Activated naive CD4-positive, alpha-beta T cell treated with anti-CD3 and anti-CD28 coated beads, Interleukin-2, amount 50 U/mL, for 16 hours (primary cell): ENCODE measurements at regions not wholly inside any gene's neighbourhood (a gene's known extent, or its start where the extent isn't known, plus 50 kb on each side); places are given as distances from the start of the nearest gene placed in this dataset.

Source experiments
- DNase-seq: peaks from one replicate; pipeline ENCODE4 v3.0.0-alpha.2; 2020

GRCh38 chr5:31137676-31138075 is 55.8 kb upstream of the CDH6 start:
- DNase-seq = no peak

- DNase-seq = no peak
Measured at GRCh38 chr5:31135542-31135941, 57.9 kb upstream of the CDH6 start.

GRCh38 chr5:31133488-31133887 is 60.0 kb upstream of the CDH6 start:
- no peak for DNase-seq

GRCh38 chr5:31131381-31131891 is 62.0 kb upstream of the CDH6 start:
- DNase-seq = no peak

GRCh38 chr5:31130676-31131075 is 62.8 kb upstream of the CDH6 start:
- DNase-seq = no peak

- DNase-seq = no peak
Measured at GRCh38 chr5:31124651-31125305, 68.7 kb upstream of the CDH6 start.

- DNase-seq = no peak
Measured at GRCh38 chr5:31124026-31124425, 69.5 kb upstream of the CDH6 start.

GRCh38 chr5:31122998-31123951 is 70.2 kb upstream of the CDH6 start:
- no peak for DNase-seq

- DNase-seq = no peak
Measured at GRCh38 chr5:31121224-31121623, 72.3 kb upstream of the CDH6 start.

GRCh38 chr5:31120642-31120948 is 72.9 kb upstream of the CDH6 start:
- no peak for DNase-seq

GRCh38 chr5:31119938-31120641 is 73.4 kb upstream of the CDH6 start:
- no peak for DNase-seq

GRCh38 chr5:31116466-31117031 is 76.9 kb upstream of the CDH6 start:
- no peak for DNase-seq

GRCh38 chr5:31114817-31115216 is 78.7 kb upstream of the CDH6 start:
- DNase-seq = no peak

GRCh38 chr5:31113666-31114350 is 79.7 kb upstream of the CDH6 start:
- DNase-seq = no peak

GRCh38 chr5:31113101-31113500 is 80.4 kb upstream of the CDH6 start:
- DNase-seq = no peak

GRCh38 chr5:31107091-31107518 is 86.4 kb upstream of the CDH6 start:
- no peak for DNase-seq

- DNase-seq = no peak
Measured at GRCh38 chr5:31106691-31107090, 86.8 kb upstream of the CDH6 start.

GRCh38 chr5:31106278-31106677 is 87.2 kb upstream of the CDH6 start:
- no peak for DNase-seq

- DNase-seq = no peak
Measured at GRCh38 chr5:31104775-31105174, 88.7 kb upstream of the CDH6 start.

GRCh38 chr5:31100781-31101310 is 92.6 kb upstream of the CDH6 start:
- no peak for DNase-seq

- no peak for DNase-seq
Measured at GRCh38 chr5:31100047-31100575, 93.4 kb upstream of the CDH6 start.

GRCh38 chr5:31098811-31099210 is 94.7 kb upstream of the CDH6 start:
- no peak for DNase-seq
